ENCODE measurements at regions not wholly inside any gene's neighbourhood (a gene's known extent, or its start where the extent isn't known, plus 50 kb on each side); places are given as distances from the start of the nearest gene placed in this dataset.

DNA sequence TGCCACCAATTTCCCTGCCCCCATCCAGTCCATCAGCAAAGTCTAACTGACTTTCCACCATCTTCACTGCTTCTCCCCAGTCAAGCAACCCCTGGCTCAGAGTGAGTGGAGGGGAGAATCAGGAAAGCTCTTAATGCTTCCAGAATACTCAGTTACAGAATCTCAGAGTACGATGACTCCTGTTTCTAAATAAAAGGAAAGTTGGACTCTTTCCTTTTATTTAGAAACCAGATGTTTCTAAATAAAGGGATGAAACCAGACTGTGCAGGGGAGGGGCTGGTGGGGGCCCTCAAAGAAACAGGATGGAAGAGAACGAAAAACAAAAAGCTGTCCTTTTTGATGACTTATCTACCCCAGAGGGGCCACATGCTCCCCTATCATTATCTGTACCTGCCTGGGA lies 85.2 kb upstream of the PPM1J start:
- Histone ChIP-seq H4K20me1 (ENCODE audit: control insufficient read depth, insufficient read depth, low read depth, low read length) (no peaks in the 10 kb centered on the region), H3K4me3 (ENCODE audit: low read length) (no peak overlapping the region), H3F3A (ENCODE audit: control insufficient read depth, insufficient read depth) (no peaks in the 10 kb centered on the region), H3K4me1 (ENCODE audit: control insufficient read depth, low read length) (peaks cover 22% of the 10 kb centered on the region), H3K36me3 (ENCODE audit: control insufficient read depth, low read length) (no peaks in the 10 kb centered on the region), H3K9me2 (replicated peaks; ENCODE audit: control insufficient read depth, low read length) (no peaks in the 10 kb centered on the region), H3K79me2 (ENCODE audit: control insufficient read depth, low read length) (no peaks in the 10 kb centered on the region), H3K4me2 (ENCODE audit: low read length) (no peak overlapping the region), H3K27ac (ENCODE audit: low read depth, low read length) (no peak overlapping the region), H3K27me3 (ENCODE audit: control insufficient read depth, low read length) (peaks cover 3% of the 10 kb centered on the region; the same call in 1 of the 2 replicates), H3K9me3 (ENCODE audit: control insufficient read depth, insufficient read depth, low read length) (no peaks in the 10 kb centered on the region)
- TF ChIP-seq, protein P1, sequence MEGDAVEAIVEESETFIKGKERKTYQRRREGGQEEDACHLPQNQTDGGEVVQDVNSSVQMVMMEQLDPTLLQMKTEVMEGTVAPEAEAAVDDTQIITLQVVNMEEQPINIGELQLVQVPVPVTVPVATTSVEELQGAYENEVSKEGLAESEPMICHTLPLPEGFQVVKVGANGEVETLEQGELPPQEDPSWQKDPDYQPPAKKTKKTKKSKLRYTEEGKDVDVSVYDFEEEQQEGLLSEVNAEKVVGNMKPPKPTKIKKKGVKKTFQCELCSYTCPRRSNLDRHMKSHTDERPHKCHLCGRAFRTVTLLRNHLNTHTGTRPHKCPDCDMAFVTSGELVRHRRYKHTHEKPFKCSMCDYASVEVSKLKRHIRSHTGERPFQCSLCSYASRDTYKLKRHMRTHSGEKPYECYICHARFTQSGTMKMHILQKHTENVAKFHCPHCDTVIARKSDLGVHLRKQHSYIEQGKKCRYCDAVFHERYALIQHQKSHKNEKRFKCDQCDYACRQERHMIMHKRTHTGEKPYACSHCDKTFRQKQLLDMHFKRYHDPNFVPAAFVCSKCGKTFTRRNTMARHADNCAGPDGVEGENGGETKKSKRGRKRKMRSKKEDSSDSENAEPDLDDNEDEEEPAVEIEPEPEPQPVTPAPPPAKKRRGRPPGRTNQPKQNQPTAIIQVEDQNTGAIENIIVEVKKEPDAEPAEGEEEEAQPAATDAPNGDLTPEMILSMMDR (IDR thresholded peaks at IDR 0.05; ENCODE audit: low read depth, low read length, poor library complexity, severe bottlenecking) = no peak
- no peak for TF ChIP-seq EZH2phosphoT487 (IDR thresholded peaks at IDR 0.05; ENCODE audit: borderline replicate concordance, low read length)

GRCh38 chr1:112798292-112798691 lies 83.2 kb upstream of the PPM1J start:
- Histone ChIP-seq H4K20me1 (ENCODE audit: control insufficient read depth, insufficient read depth, low read depth, low read length) (no peaks in the 10 kb centered on the region), H3K4me3 (ENCODE audit: low read length) (no peak overlapping the region), H3F3A (ENCODE audit: control insufficient read depth, insufficient read depth) (no peaks in the 10 kb centered on the region), H3K27ac (ENCODE audit: low read depth, low read length) (no peak overlapping the region), H3K4me2 (ENCODE audit: low read length) (no peak overlapping the region), H3K36me3 (ENCODE audit: control insufficient read depth, low read length) (no peaks in the 10 kb centered on the region), H3K79me2 (ENCODE audit: control insufficient read depth, low read length) (no peaks in the 10 kb centered on the region), H3K4me1 (ENCODE audit: control insufficient read depth, low read length) (peaks cover 32% of the 10 kb centered on the region), H3K9me2 (replicated peaks; ENCODE audit: control insufficient read depth, low read length) (no peaks in the 10 kb centered on the region), H3K9me3 (ENCODE audit: control insufficient read depth, insufficient read depth, low read length) (no peaks in the 10 kb centered on the region), H3K27me3 (ENCODE audit: control insufficient read depth, low read length) (no peaks in the 10 kb centered on the region)
- TF ChIP-seq, protein P1 (IDR thresholded peaks at IDR 0.05; ENCODE audit: low read depth, low read length, poor library complexity, severe bottlenecking) = no peak
- no peak for TF ChIP-seq EZH2phosphoT487 (IDR thresholded peaks at IDR 0.05; ENCODE audit: borderline replicate concordance, low read length)

GRCh38 chr1:112797224-112797623 lies 82.1 kb upstream of the PPM1J start:
- Histone ChIP-seq H3K36me3 (ENCODE audit: control insufficient read depth, low read length) (no peaks in the 10 kb centered on the region), H3K4me1 (ENCODE audit: control insufficient read depth, low read length) (peaks cover 32% of the 10 kb centered on the region), H4K20me1 (ENCODE audit: control insufficient read depth, insufficient read depth, low read depth, low read length) (no peaks in the 10 kb centered on the region), H3K27me3 (ENCODE audit: control insufficient read depth, low read length) (no peaks in the 10 kb centered on the region), H3K4me2 (ENCODE audit: low read length) (no peak overlapping the region), H3K79me2 (ENCODE audit: control insufficient read depth, low read length) (no peaks in the 10 kb centered on the region), H3F3A (ENCODE audit: control insufficient read depth, insufficient read depth) (no peaks in the 10 kb centered on the region), H3K4me3 (ENCODE audit: low read length) (no peak overlapping the region), H3K9me2 (replicated peaks; ENCODE audit: control insufficient read depth, low read length) (no peaks in the 10 kb centered on the region), H3K27ac (ENCODE audit: low read depth, low read length) (no peak overlapping the region), H3K9me3 (ENCODE audit: control insufficient read depth, insufficient read depth, low read length) (no peaks in the 10 kb centered on the region)
- TF ChIP-seq, protein P1 (IDR thresholded peaks at IDR 0.05; ENCODE audit: low read depth, low read length, poor library complexity, severe bottlenecking) = no peak
- TF ChIP-seq EZH2phosphoT487 (IDR thresholded peaks at IDR 0.05; ENCODE audit: borderline replicate concordance, low read length) = no peak
